Mesenchymal stem cell (in vitro differentiated cells and primary cell): ENCODE measurements at regions not wholly inside any gene's neighbourhood (a gene's known extent, or its start where the extent isn't known, plus 50 kb on each side); places are given as distances from the start of the nearest gene placed in this dataset.

Source experiments
- DNase-seq: peaks from one replicate; pipeline ENCODE4 v3.0.0-alpha.2; 2013
- H2AFZ ChIP-seq: one replicate; pipeline ENCODE4 v1.6.1; 2013; ENCODE audit warnings: low read depth, mild to moderate bottlenecking, control low read depth, inconsistent platforms, low read length, moderate library complexity
- H2AK5ac ChIP-seq: 2 replicates; pipeline ENCODE4 v1.6.1; 2013; ENCODE audit warnings: low read length, moderate library complexity, mild to moderate bottlenecking, inconsistent platforms; ENCODE audit not compliant: severe bottlenecking
- H2BK120ac ChIP-seq: one replicate; pipeline ENCODE4 v1.6.1; 2013; ENCODE audit warnings: low read depth, mild to moderate bottlenecking, inconsistent platforms, low read length, moderate library complexity
- H2BK12ac ChIP-seq, 2 experiments: one replicate each; pipeline ENCODE4 v1.6.1; 2013; ENCODE audit warnings: inconsistent platforms in 2 of 2, low read length in 2 of 2, mild to moderate bottlenecking in 2 of 2, moderate library complexity in 2 of 2, control low read depth in 1 of 2
- H2BK15ac ChIP-seq: one replicate; pipeline ENCODE4 v1.6.1; 2013; ENCODE audit warnings: mild to moderate bottlenecking, low read depth, inconsistent platforms; ENCODE audit not compliant: poor library complexity, severe bottlenecking
- H2BK5ac ChIP-seq: 2 replicates; pipeline ENCODE4 v1.6.1; 2013; ENCODE audit warnings: low read depth, mild to moderate bottlenecking, low read length, control low read depth, inconsistent platforms; ENCODE audit not compliant: poor library complexity, severe bottlenecking
- H3K14ac ChIP-seq, 2 experiments: one replicate each; pipeline ENCODE4 v1.6.1; 2013; ENCODE audit warnings: inconsistent platforms in 2 of 2, low read length in 2 of 2, control low read depth in 1 of 2, mild to moderate bottlenecking in 1 of 2, moderate library complexity in 1 of 2
- H3K18ac ChIP-seq, 2 experiments: one replicate each; pipeline ENCODE4 v1.6.1; 2013; ENCODE audit warnings: inconsistent platforms in 2 of 2, low read length in 2 of 2, control low read depth in 1 of 2, low read depth in 1 of 2, mild to moderate bottlenecking in 1 of 2
- H3K23ac ChIP-seq, 2 experiments: one replicate each; pipeline ENCODE4 v1.6.1; 2013; ENCODE audit warnings: inconsistent platforms in 2 of 2, low read length in 2 of 2, mild to moderate bottlenecking in 2 of 2, moderate library complexity in 2 of 2, control low read depth in 1 of 2
- H3K27ac ChIP-seq: 2 replicates; pipeline ENCODE4 v1.5.1; 2013; ENCODE audit warnings: mild to moderate bottlenecking, moderate library complexity, low read length, control low read depth, inconsistent platforms; ENCODE audit not compliant: poor library complexity, severe bottlenecking
- H3K27me3 ChIP-seq, 2 experiments: 2 replicates each; pipeline versions ENCODE4 v1.6.1 to v1.7.0; 2013; ENCODE audit warnings: low read length in 2 of 2, mild to moderate bottlenecking in 2 of 2, moderate library complexity in 2 of 2, control low read depth in 1 of 2, inconsistent platforms in 1 of 2; ENCODE audit not compliant: control insufficient read depth in 1 of 2, insufficient read depth in 1 of 2
- H3K36me3 ChIP-seq, 2 experiments: 2 replicates each; pipeline versions ENCODE4 v1.6.1 to v1.7.0; 2013; ENCODE audit warnings: low read length in 2 of 2, control low read depth in 1 of 2, inconsistent platforms in 1 of 2, low read depth in 1 of 2, mild to moderate bottlenecking in 1 of 2; ENCODE audit not compliant: insufficient read depth in 2 of 2, control insufficient read depth in 1 of 2
- H3K4ac ChIP-seq, 2 experiments: one replicate each; pipeline ENCODE4 v1.6.1; 2013; ENCODE audit warnings: inconsistent platforms in 2 of 2, low read length in 2 of 2, mild to moderate bottlenecking in 2 of 2, moderate library complexity in 2 of 2, control low read depth in 1 of 2, low read depth in 1 of 2
- H3K4me1 ChIP-seq: 2 replicates; pipeline ENCODE4 v1.6.1; 2013; ENCODE audit warnings: low read depth, low read length, control low read depth; ENCODE audit not compliant: control insufficient read depth, insufficient read depth
- H3K4me2 ChIP-seq: 2 replicates; pipeline ENCODE4 v1.6.1; 2013; ENCODE audit warnings: low read length, mild to moderate bottlenecking, inconsistent platforms; ENCODE audit not compliant: poor library complexity, severe bottlenecking
- H3K4me3 ChIP-seq, 2 experiments: 2 replicates each; pipeline versions ENCODE4 v1.5.1 to v1.7.0; 2013; ENCODE audit warnings: low read length in 2 of 2, mild to moderate bottlenecking in 2 of 2, control low read depth in 1 of 2, low read depth in 1 of 2; ENCODE audit not compliant: insufficient read depth in 1 of 2
- H3K79me1 ChIP-seq: replicated peaks from 2 replicates; pipeline ENCODE4 v1.6.1; 2013; ENCODE audit warnings: mild to moderate bottlenecking, control low read depth, low read length, inconsistent platforms; ENCODE audit not compliant: poor library complexity, severe bottlenecking
- H3K9ac ChIP-seq: 2 replicates; pipeline ENCODE4 v1.7.0; 2013; ENCODE audit warnings: mild to moderate bottlenecking, low read length, moderate library complexity
- H3K9me3 ChIP-seq: 2 replicates; pipeline ENCODE4 v1.7.0; 2013; ENCODE audit warnings: mild to moderate bottlenecking, low read length; ENCODE audit not compliant: control insufficient read depth
- H4K8ac ChIP-seq: one replicate; pipeline ENCODE4 v1.6.1; 2013; ENCODE audit warnings: inconsistent platforms, mild to moderate bottlenecking, low read length, moderate library complexity
- H4K91ac ChIP-seq: one replicate; pipeline ENCODE4 v1.6.1; 2013; ENCODE audit warnings: mild to moderate bottlenecking, low read length, inconsistent platforms
- WGBS: methylation state at CpG from one replicate; pipeline ENCODE4 v1.1.7; 2013; ENCODE audit warnings: mixed read lengths; 5-methylcytosine and 5-hydroxymethylcytosine counted together

- Histone ChIP-seq H3K27ac (no peak overlapping the region), H2BK15ac (no peak overlapping the region), H2AK5ac (no peak overlapping the region), H3K4ac (no peak overlapping the region), H3K23ac (no peak overlapping the region), H3K9ac (no peak overlapping the region), H3K18ac (no peak overlapping the region), H4K91ac (no peak overlapping the region), H2BK12ac (no peak overlapping the region), H4K8ac (no peak overlapping the region), H2BK120ac (no peak overlapping the region), H3K36me3 (no peaks in the 10 kb centered on the region), H3K4me1 (peaks cover 5% of the 10 kb centered on the region), H2AFZ (no peak overlapping the region), H3K4me2 (no peak overlapping the region), H3K4me3 (no peak overlapping the region), H3K9me3 (peaks cover 5% of the 10 kb centered on the region), H3K79me1 (no peaks in the 10 kb centered on the region), H3K14ac (no peak overlapping the region), H3K27me3 (peaks cover 0 to 5% of the 10 kb centered on the region in 2 experiments), H2BK5ac (no peak overlapping the region)
- 61% methylated on average over 2 of the region's 5 CpGs for WGBS
- DNase-seq: no peak
Measured at GRCh38 chr19:13627531-13627930, 121.3 kb upstream of the CACNA1A start.

GRCh38 chr19:13623716-13624710 is 117.7 kb upstream of the CACNA1A start:
- H3K4me3 ChIP-seq: peak overlapping the region in 1 of 2 experiments; percentile 73
- H2AFZ ChIP-seq: no peak overlapping the region
- H2BK15ac ChIP-seq: no peak overlapping the region
- no peak overlapping the region for H3K14ac ChIP-seq
- H3K36me3 ChIP-seq: no peaks in the 10 kb centered on the region
- DNase-seq: no peak
- H3K4me1 ChIP-seq: peaks cover 14% of the 10 kb centered on the region
- H3K4me2 ChIP-seq: no peak overlapping the region
- no peak overlapping the region for H3K18ac ChIP-seq
- no peak overlapping the region for H4K91ac ChIP-seq
- H2BK5ac ChIP-seq: no peak overlapping the region
- no peak overlapping the region for H2BK12ac ChIP-seq
- H3K4ac ChIP-seq: no peak overlapping the region
- H3K27me3 ChIP-seq: peaks cover 0 to 5% of the 10 kb centered on the region in 2 experiments
- H3K23ac ChIP-seq: no peak overlapping the region
- no peak overlapping the region for H4K8ac ChIP-seq
- H3K27ac ChIP-seq: no peak overlapping the region
- H2BK120ac ChIP-seq: no peak overlapping the region
- H3K9ac ChIP-seq: peak overlapping the region; percentile 87
- H2AK5ac ChIP-seq: peak overlapping the region; percentile 11
- WGBS: 47% methylated on average over 21 of the region's 28 CpGs
- H3K79me1 ChIP-seq: no peaks in the 10 kb centered on the region
- no peaks in the 10 kb centered on the region for H3K9me3 ChIP-seq

GRCh38 chr19:13622766-13623715 is 116.8 kb upstream of the CACNA1A start:
- no peak overlapping the region for H2BK5ac ChIP-seq
- H4K91ac ChIP-seq: no peak overlapping the region
- H2BK12ac ChIP-seq: no peak overlapping the region
- H2BK15ac ChIP-seq: no peak overlapping the region
- no peak overlapping the region for H3K4ac ChIP-seq
- H3K9me3 ChIP-seq: no peaks in the 10 kb centered on the region
- no peak overlapping the region for H2AFZ ChIP-seq
- 46% methylated on average over 15 of the region's 18 CpGs for WGBS
- H3K14ac ChIP-seq: no peak overlapping the region
- H3K4me1 ChIP-seq: peaks cover 14% of the 10 kb centered on the region
- DNase-seq: no peak
- peaks cover 0 to 5% of the 10 kb centered on the region in 2 experiments for H3K27me3 ChIP-seq
- H3K4me2 ChIP-seq: no peak overlapping the region
- no peaks in the 10 kb centered on the region for H3K79me1 ChIP-seq
- H2BK120ac ChIP-seq: no peak overlapping the region
- peak overlapping the region in 1 of 2 experiments; percentile 73 for H3K4me3 ChIP-seq
- peak overlapping the region; percentile 87 for H3K9ac ChIP-seq
- H3K23ac ChIP-seq: no peak overlapping the region
- no peak overlapping the region for H3K27ac ChIP-seq
- H2AK5ac ChIP-seq: peak overlapping the region; percentile 8
- no peak overlapping the region for H3K18ac ChIP-seq
- no peaks in the 10 kb centered on the region for H3K36me3 ChIP-seq
- H4K8ac ChIP-seq: no peak overlapping the region
